C4-2B (cell line): ENCODE measurements at regions not wholly inside any gene's neighbourhood (a gene's known extent, or its start where the extent isn't known, plus 50 kb on each side); places are given as distances from the start of the nearest gene placed in this dataset.
"Not testable (repeated sequence)": the region's sequence is repeated elsewhere in the genome, so short reads cannot be mapped to it uniquely, and the experiment has no call there.

Source experiments
- H3K27ac ChIP-seq: fragments of 450-650 bp; 2 replicates; pipeline ENCODE4 v1.5.1; 2017
- CTCF ChIP-seq: fragments of 450-650 bp; conservative IDR thresholded peaks from 2 replicates; pipeline ENCODE4 v1.5.1; 2017; ENCODE audit warnings: mild to moderate bottlenecking
- ZFX ChIP-seq: fragments of 450-650 bp; IDR thresholded peaks from 2 replicates; pipeline ENCODE4 v1.6.1; 2017

DNA sequence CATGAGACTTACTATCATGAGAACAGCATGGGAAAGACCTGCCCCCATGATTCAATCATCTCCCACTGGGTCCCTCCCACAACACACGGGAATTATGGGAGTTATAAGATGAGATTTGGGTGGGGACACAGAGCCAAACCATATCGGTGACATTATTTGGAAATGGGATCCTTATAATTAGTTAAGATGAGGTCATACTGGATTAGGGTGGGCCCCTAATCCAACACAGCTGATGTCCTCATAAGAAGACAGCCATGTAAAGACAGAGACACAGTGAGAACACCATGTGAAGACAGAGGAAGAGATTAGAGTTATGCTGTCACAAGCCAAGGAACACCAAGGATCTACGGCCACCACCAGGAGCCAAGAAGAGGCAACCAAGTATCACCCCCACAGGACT lies 161.7 kb downstream of the SPTSSA start:
- no peak overlapping the region for H3K27ac ChIP-seq
- no peak for TF ChIP-seq ZFX
- no peak for TF ChIP-seq CTCF

- TF ChIP-seq ZFX, result no peak
- TF ChIP-seq CTCF, result no peak
- H3K27ac ChIP-seq, result no peak overlapping the region
Observed at GRCh38 chr14:34299360-34299759, 162.7 kb downstream of the SPTSSA start.

DNA sequence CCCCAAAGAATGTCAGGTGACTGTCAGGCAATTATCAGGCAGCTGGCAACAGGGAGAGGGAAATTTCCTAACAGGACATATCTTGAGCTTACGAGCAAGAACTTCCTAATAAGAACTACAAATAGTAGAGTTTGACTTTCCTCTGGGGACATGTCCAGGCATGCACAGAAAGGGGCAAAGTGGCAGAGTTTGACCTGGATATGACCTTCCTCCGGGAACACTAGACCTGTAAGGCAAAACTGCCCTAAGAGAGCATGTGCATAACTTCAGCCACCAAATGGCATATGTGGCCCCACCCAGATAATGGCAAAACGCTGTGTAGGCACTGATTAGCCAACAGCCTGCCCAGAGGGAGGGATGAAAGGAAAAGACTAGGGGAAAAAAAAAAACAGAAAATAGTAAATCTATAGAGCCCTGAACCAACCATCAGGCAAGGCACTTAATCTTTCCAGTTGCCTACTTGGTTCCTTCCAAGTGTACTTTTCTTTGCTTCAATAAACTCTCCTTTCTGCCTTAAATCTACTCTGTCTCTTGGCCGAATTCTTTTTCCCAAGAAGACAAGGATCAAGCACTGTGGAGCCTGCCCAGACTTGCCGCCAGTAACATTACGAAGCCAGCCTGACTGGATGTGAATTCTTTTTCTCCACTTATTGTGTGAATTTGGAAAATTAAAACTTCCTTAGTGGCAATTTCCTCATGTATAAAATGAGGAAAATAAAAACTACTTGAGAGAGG lies 164.1 kb downstream of the SPTSSA start:
- no peak overlapping the region for H3K27ac ChIP-seq
- TF ChIP-seq CTCF (no peak), ZFX (no peak)

DNA sequence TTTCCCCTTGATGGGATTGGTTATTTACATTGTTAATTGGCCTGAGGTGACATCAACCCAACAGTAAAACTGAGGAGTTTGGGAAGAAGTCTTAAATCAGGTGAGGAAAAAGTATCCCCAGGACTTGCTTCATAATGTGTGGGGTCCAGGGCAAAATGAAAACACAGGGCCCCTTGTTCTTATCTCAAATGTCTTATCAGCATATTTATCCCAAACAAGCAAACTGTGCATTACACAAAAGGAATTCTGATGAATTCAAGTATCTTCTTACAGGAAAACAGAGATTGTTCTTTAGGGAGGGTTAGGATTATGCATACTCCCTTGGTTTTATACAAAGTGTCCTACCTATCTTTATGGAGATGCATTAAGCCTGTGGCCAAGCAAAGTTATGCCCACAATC lies 178.4 kb downstream of the SPTSSA start:
- TF ChIP-seq CTCF (no peak), ZFX (no peak)
- H3K27ac ChIP-seq, result no peak overlapping the region

DNA sequence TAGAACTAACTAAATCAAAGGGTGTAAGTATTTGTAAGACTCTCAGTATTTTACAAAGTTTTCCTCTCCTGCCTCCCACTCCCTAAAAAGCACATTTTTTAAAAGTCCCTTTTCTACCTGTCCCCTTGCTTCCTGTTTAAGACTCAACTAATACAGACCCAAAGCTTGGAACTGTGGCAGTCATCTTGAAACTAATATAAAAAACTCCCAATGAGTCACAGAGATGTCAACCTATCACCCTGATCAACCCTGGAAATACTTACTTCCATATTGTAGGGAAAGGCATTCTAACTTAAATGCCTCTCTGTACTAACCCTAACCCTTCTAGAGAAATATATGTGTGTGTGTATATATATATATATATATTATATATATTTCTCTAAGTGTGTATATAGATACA lies 184.8 kb downstream of the SPTSSA start:
- TF ChIP-seq CTCF, result no peak
- TF ChIP-seq ZFX, result no peak
- no peak overlapping the region for H3K27ac ChIP-seq

GRCh38 chr14:34275530-34275929 lies 186.5 kb downstream of the SPTSSA start:
- H3K27ac ChIP-seq, result no peak overlapping the region
- TF ChIP-seq ZFX (no peak), CTCF (no peak)

GRCh38 chr14:34275078-34275477 lies 187.0 kb downstream of the SPTSSA start:
- no peak overlapping the region for H3K27ac ChIP-seq
- TF ChIP-seq CTCF, result no peak
- no peak for TF ChIP-seq ZFX

GRCh38 chr14:34273716-34274115 lies 188.3 kb downstream of the SPTSSA start:
- not testable (repeated sequence) for H3K27ac ChIP-seq
